PC-3 (cell line): ENCODE measurements at regions not wholly inside any gene's neighbourhood (a gene's known extent, or its start where the extent isn't known, plus 50 kb on each side); places are given as distances from the start of the nearest gene placed in this dataset.

ENCODE experiments used
- ATAC-seq: fragments of 200-7000 bp; cut with Tn5 transposase; 2 replicates; pipeline ENCODE4 v1.9.1; 2020; ENCODE audit warnings: mild to moderate bottlenecking, moderate library complexity
- BruUV-seq: library from RNA; stranded (reverse); fragments of 400-500 nt; replicated peaks from 2 replicates; lab custom pipeline; 2021; lab: Mats Ljungman, UMichigan
- CTCF ChIA-PET: fragments of 300-600 bp; sonication (Branson Sonifier 250); formaldehyde crosslinking; loops from one replicate; lab custom pipeline; 2022; ENCODE audit warnings: antibody characterized with exemption; lab: Charles Lee
- POLR2A ChIA-PET: fragments of 300-600 bp; sonication (Branson Sonifier 250); formaldehyde crosslinking; loops from one replicate; lab custom pipeline; 2022; ENCODE audit warnings: antibody characterized with exemption; ENCODE audit not compliant: unreplicated experiment; lab: Charles Lee
- DNase-seq: peaks from one replicate; pipeline ENCODE4 v3.0.0-alpha.2; 2015
- H2AFZ ChIP-seq: fragments of 300-600 bp; sonication (generic); 2 replicates; pipeline ENCODE4 v1.6.0; 2016; ENCODE audit warnings: antibody characterized with exemption, low read length
- H3F3A ChIP-seq: fragments of 300-600 bp; sonication (generic); one replicate; pipeline ENCODE4 v1.6.0; 2017; ENCODE audit warnings: antibody characterized with exemption, low read length, control low read depth, mild to moderate bottlenecking; ENCODE audit not compliant: unreplicated experiment
- H3K27ac ChIP-seq: fragments of 300-600 bp; sonication (generic); 2 replicates; pipeline ENCODE4 v1.5.1; 2016; ENCODE audit warnings: mild to moderate bottlenecking, low read length
- H3K27me3 ChIP-seq: fragments of 300-600 bp; sonication (generic); 2 replicates; pipeline ENCODE4 v1.6.1; 2016; ENCODE audit warnings: low read length, mixed read lengths
- H3K36me3 ChIP-seq: fragments of 300-600 bp; sonication (generic); 2 replicates; pipeline ENCODE4 v1.6.1; 2016; ENCODE audit warnings: low read depth, mixed run types, low read length, mixed read lengths
- H3K4me1 ChIP-seq: fragments of 300-600 bp; sonication (generic); 2 replicates; pipeline ENCODE4 v1.5.1; 2016; ENCODE audit warnings: low read length; ENCODE audit not compliant: insufficient read depth
- H3K4me2 ChIP-seq: fragments of 300-600 bp; sonication (generic); 2 replicates; pipeline ENCODE4 v1.6.0; 2016; ENCODE audit warnings: low read length
- H3K4me3 ChIP-seq: fragments of 300-600 bp; sonication (generic); 2 replicates; pipeline ENCODE4 v1.5.1; 2016; ENCODE audit warnings: mild to moderate bottlenecking, low read length, mixed read lengths
- H3K79me2 ChIP-seq: fragments of 300-600 bp; sonication (generic); 2 replicates; pipeline ENCODE4 v1.6.1; 2017; ENCODE audit warnings: low read length, mixed read lengths
- H3K9ac ChIP-seq: fragments of 300-600 bp; sonication (generic); 2 replicates; pipeline ENCODE4 v1.6.0; 2016; ENCODE audit warnings: mild to moderate bottlenecking, low read length
- H3K9me2 ChIP-seq: fragments of 300-600 bp; sonication (generic); replicated peaks from 2 replicates; pipeline ENCODE4 v1.6.1; 2016; ENCODE audit warnings: mixed run types, low read length, mixed read lengths
- H3K9me3 ChIP-seq: fragments of 300-600 bp; sonication (generic); 2 replicates; pipeline ENCODE4 v1.6.1; 2016; ENCODE audit warnings: low read length, mixed read lengths
- H4K20me1 ChIP-seq: fragments of 300-600 bp; sonication (generic); 2 replicates; pipeline ENCODE4 v1.6.1; 2016; ENCODE audit warnings: low read length, mixed read lengths
- CTCF ChIP-seq: fragments of 300-600 bp; sonication (generic); conservative IDR thresholded peaks from 2 replicates; pipeline ENCODE4 v1.5.1; 2017; ENCODE audit warnings: antibody characterized with exemption, low read depth, mild to moderate bottlenecking, low read length
- EZH2 ChIP-seq: fragments of 300-600 bp; sonication (generic); IDR thresholded peaks from one replicate; pipeline ENCODE4 v1.6.1; 2017; ENCODE audit warnings: antibody characterized with exemption, mild to moderate bottlenecking, low read length; ENCODE audit not compliant: unreplicated experiment
- EZH2phosphoT487 ChIP-seq: fragments of 300-600 bp; sonication (generic); IDR thresholded peaks from 2 replicates; pipeline ENCODE4 v1.6.1; 2018; ENCODE audit warnings: mild to moderate bottlenecking, antibody characterized with exemption, low read length, borderline replicate concordance
- intact Hi-C: fragments of 100-400 bp; cut with micrococcal nuclease; formaldehyde crosslinking; loops from 2 replicates; pipeline ENCODE4 v1.9.0; 2023

GRCh38 chr12:62192180-62192902 is 67.9 kb upstream of the USP15 start:
- Histone ChIP-seq H3K36me3 (no peaks in the 10 kb centered on the region), H3K4me3 (peak overlapping the region; percentile 61), H4K20me1 (no peaks in the 10 kb centered on the region), H3K27me3 (peaks cover 19% of the 10 kb centered on the region), H3K9me2 (no peaks in the 10 kb centered on the region), H3K79me2 (no peaks in the 10 kb centered on the region), H3K9me3 (no peaks in the 10 kb centered on the region), H2AFZ (peak overlapping the region; percentile 82), H3F3A (no peaks in the 10 kb centered on the region), H3K4me1 (peaks cover 23% of the 10 kb centered on the region), H3K9ac (no peak overlapping the region), H3K4me2 (peak overlapping the region; percentile 91), H3K27ac (no peak overlapping the region)
- ChIA-PET POLR2A (interaction anchor here (0.6 kb wide), 1 partner anchor 1107 kb away, joined by 3 read pairs; no protein-coding TSS in a partner anchor), CTCF (no interaction called here)
- TF ChIP-seq EZH2 (no peak), CTCF (peak; percentile 88), EZH2phosphoT487 (no peak)
- no TSS peak for BruUV-seq
- intact Hi-C loops = loop anchor here (2.0 kb wide), 2 partner anchors 70 to 186 kb away; no protein-coding TSS in a partner anchor
- DNase-seq = peak; percentile 85
- ATAC-seq = peak; percentile 89

- H2AFZ ChIP-seq = 0 out of 2 replicates have a peak overlapping the region, but pooled peaks have one; percentile 82
- TF ChIP-seq CTCF (no peak), EZH2phosphoT487 (no peak), EZH2 (no peak)
These were observed 67.3 kb upstream of the USP15 start for GRCh38 chr12:62192903-62193250.

GRCh38 chr12:62194031-62194430 is 66.2 kb upstream of the USP15 start:
- Histone ChIP-seq H3K9me2 (no peaks in the 10 kb centered on the region), H2AFZ (no peak overlapping the region), H3K4me3 (no peak overlapping the region), H3K27ac (no peak overlapping the region), H3K9ac (no peak overlapping the region), H3K79me2 (no peaks in the 10 kb centered on the region), H4K20me1 (no peaks in the 10 kb centered on the region), H3K9me3 (no peaks in the 10 kb centered on the region), H3K36me3 (no peaks in the 10 kb centered on the region), H3F3A (no peaks in the 10 kb centered on the region), H3K27me3 (peaks cover 10% of the 10 kb centered on the region), H3K4me2 (no peak overlapping the region), H3K4me1 (peaks cover 23% of the 10 kb centered on the region)
- ChIA-PET POLR2A (no interaction called here), CTCF (no interaction called here)
- no TSS peak for BruUV-seq
- no peak for DNase-seq
- intact Hi-C loops = no loop called here
- TF ChIP-seq EZH2 (no peak), CTCF (no peak), EZH2phosphoT487 (no peak)
- ATAC-seq = no peak

More at GRCh38 chr12:62192903-62193250, 67.3 kb upstream of the USP15 start:
- no peak overlapping the region for H3K27ac ChIP-seq
- H3K9ac ChIP-seq = no peak overlapping the region
- peak overlapping the region; percentile 91 for H3K4me2 ChIP-seq
- no peak for DNase-seq
- POLR2A ChIA-PET = interaction anchor here (0.6 kb wide), 1 partner anchor 1107 kb away, joined by 3 read pairs; no protein-coding TSS in a partner anchor
- H3K9me2 ChIP-seq = no peaks in the 10 kb centered on the region
- no TSS peak for BruUV-seq
- H3F3A ChIP-seq = no peaks in the 10 kb centered on the region
- no peaks in the 10 kb centered on the region for H3K9me3 ChIP-seq
- CTCF ChIA-PET = interaction anchor here (0.6 to 0.7 kb wide), 2 partner anchors 17 to 20 kb away, joined by 3 read pairs; no protein-coding TSS in a partner anchor
- H3K4me1 ChIP-seq = peaks cover 23% of the 10 kb centered on the region
- intact Hi-C loops = loop anchor here (2.0 kb wide), 2 partner anchors 70 to 186 kb away; no protein-coding TSS in a partner anchor
- no peaks in the 10 kb centered on the region for H3K79me2 ChIP-seq
- peaks cover 18% of the 10 kb centered on the region for H3K27me3 ChIP-seq
- no peaks in the 10 kb centered on the region for H3K36me3 ChIP-seq
- peak overlapping the region; percentile 61; the same call in 1 of the 2 replicates for H3K4me3 ChIP-seq
- ATAC-seq = peak; percentile 6; the same call in 1 of the 2 replicates
- H4K20me1 ChIP-seq = no peaks in the 10 kb centered on the region
